Aorta (tissue), 5 donors: ENCODE measurements at regions not wholly inside any gene's neighbourhood (a gene's known extent, or its start where the extent isn't known, plus 50 kb on each side); places are given as distances from the start of the nearest gene placed in this dataset.

Experiments used
- ATAC-seq: fragments of 200-7000 bp; cut with Tn5 transposase; one replicate; pipeline ENCODE4 v1.9.1; 2022; ENCODE audit warnings: moderate library complexity; ENCODE audit not compliant: low FRiP score
- DNase-seq, 2 donors: peaks; one replicate each; pipeline ENCODE4 v3.0.0-alpha.2; 2020
- H3K27ac ChIP-seq, 2 donors: one replicate each; pipeline ENCODE4 v1.5.1; 2013; ENCODE audit warnings: low read length in 2 of 2, mild to moderate bottlenecking in 2 of 2, moderate library complexity in 2 of 2, control low read depth in 1 of 2, inconsistent platforms in 1 of 2, low read depth in 1 of 2
- H3K27me3 ChIP-seq, 2 donors: one replicate each; pipeline ENCODE4 v1.6.1; 2013; ENCODE audit warnings: control low read depth in 1 of 2, low read length in 1 of 2, mild to moderate bottlenecking in 1 of 2, moderate library complexity in 1 of 2; ENCODE audit not compliant: insufficient read depth in 2 of 2, control insufficient read depth in 1 of 2
- H3K36me3 ChIP-seq, 2 donors: one replicate each; pipeline ENCODE4 v1.6.1; 2013; ENCODE audit warnings: control low read depth in 1 of 2, low read length in 1 of 2, mild to moderate bottlenecking in 1 of 2; ENCODE audit not compliant: insufficient read depth in 2 of 2, control insufficient read depth in 1 of 2
- H3K4me1 ChIP-seq, 2 donors: one replicate each; pipeline ENCODE4 v1.6.1; 2013; ENCODE audit warnings: low read length in 2 of 2, control low read depth in 1 of 2, mild to moderate bottlenecking in 1 of 2, moderate library complexity in 1 of 2; ENCODE audit not compliant: insufficient read depth in 2 of 2, control insufficient read depth in 1 of 2
- H3K4me3 ChIP-seq, 2 donors: one replicate each; pipeline ENCODE4 v1.5.1; 2013; ENCODE audit warnings: low read length in 2 of 2, control low read depth in 1 of 2, mild to moderate bottlenecking in 1 of 2
- H3K9me3 ChIP-seq: one replicate; pipeline ENCODE4 v1.6.1; 2013; ENCODE audit warnings: mild to moderate bottlenecking, low read length; ENCODE audit not compliant: control insufficient read depth
- WGBS, 2 donors: extraction: QIAGEN DNeasy Blood & Tissue Kit; methylation state at CpG; one replicate each; pipeline ENCODE4 v1.1.7; 2013; 5-methylcytosine and 5-hydroxymethylcytosine counted together
- intact Hi-C, 2 donors: fragments of 100-400 bp; cut with DNase I; formaldehyde crosslinking; loops; one replicate each; pipeline versions ENCODE4 v1.14.2 to v1.15.0; 2022
- donor health status: healthy with polysubstance abuse.
- donor health status: Bipolar disorder and iron deficiency.
- donor health status: DM: no; HTN: no; CAD: no.
- donor health status: DM: no; HTN: no; CAD: no.
- donor health status: DM: yes; HTN: yes; CAD: no.

GRCh38 chr4:65911720-65912119 lies 241.4 kb upstream of the EPHA5 start:
- 43 to 60% methylated on average over 1 of the region's 1 CpG for WGBS, 2 donors
- intact Hi-C loops: no loop called here

GRCh38 chr4:65893957-65894755 lies 223.9 kb upstream of the EPHA5 start:
- H3K4me1 ChIP-seq: no peaks in the 10 kb centered on the region
- ATAC-seq (no peak), DNase-seq (no peak)
- no peaks in the 10 kb centered on the region for H3K36me3 ChIP-seq
- no peaks in the 10 kb centered on the region for H3K9me3 ChIP-seq
- intact Hi-C loops: no loop called here
- 47 to 48% methylated on average over 6 of the region's 6 CpGs for WGBS, 2 donors
- H3K4me3 ChIP-seq: no peak overlapping the region
- H3K27ac ChIP-seq: no peak overlapping the region
- H3K27me3 ChIP-seq: peaks cover 0 to 2% of the 10 kb centered on the region in 2 donors

More at GRCh38 chr4:65911720-65912119, 241.4 kb upstream of the EPHA5 start:
- Histone ChIP-seq H3K4me3 (no peak overlapping the region), H3K9me3 (no peaks in the 10 kb centered on the region), H3K36me3 (no peaks in the 10 kb centered on the region), H3K27ac (no peak overlapping the region), H3K27me3 (no peaks in the 10 kb centered on the region), H3K4me1 (no peaks in the 10 kb centered on the region)
- ATAC-seq (no peak), DNase-seq (no peak)

- ATAC-seq (no peak), DNase-seq (no peak)
- Histone ChIP-seq H3K27ac (no peak overlapping the region), H3K27me3 (peaks cover 0 to 2% of the 10 kb centered on the region in 2 donors), H3K4me1 (no peaks in the 10 kb centered on the region), H3K9me3 (no peaks in the 10 kb centered on the region), H3K36me3 (no peaks in the 10 kb centered on the region), H3K4me3 (no peak overlapping the region)
- intact Hi-C loops: no loop called here
- 8 to 10% methylated on average over 1 of the region's 1 CpG for WGBS, 2 donors
Measured at GRCh38 chr4:65893271-65893670, 223.0 kb upstream of the EPHA5 start.

GRCh38 chr4:65880594-65880993 lies 210.3 kb upstream of the EPHA5 start:
- H3K36me3 ChIP-seq: no peaks in the 10 kb centered on the region
- 77 to 80% methylated on average over 1 of the region's 1 CpG for WGBS, 2 donors
- ATAC-seq (no peak), DNase-seq (no peak)
- H3K9me3 ChIP-seq: no peaks in the 10 kb centered on the region
- H3K27me3 ChIP-seq: no peaks in the 10 kb centered on the region
- no peak overlapping the region for H3K4me3 ChIP-seq
- H3K27ac ChIP-seq: no peak overlapping the region
- intact Hi-C loops: no loop called here
- no peaks in the 10 kb centered on the region for H3K4me1 ChIP-seq

- ATAC-seq: no peak
- WGBS, 2 donors: 81 to 83% methylated on average over 4 of the region's 4 CpGs
- intact Hi-C loops: no loop called here
- H3K27me3 ChIP-seq: no peaks in the 10 kb centered on the region
- H3K9me3 ChIP-seq: no peaks in the 10 kb centered on the region
- no peaks in the 10 kb centered on the region for H3K36me3 ChIP-seq
- no peaks in the 10 kb centered on the region for H3K4me1 ChIP-seq
- H3K4me3 ChIP-seq: no peak overlapping the region
- no peak for DNase-seq
- H3K27ac ChIP-seq: no peak overlapping the region
Measured at GRCh38 chr4:65868096-65868824, 198.0 kb upstream of the EPHA5 start.

- no peaks in the 10 kb centered on the region for H3K27me3 ChIP-seq
- H3K4me1 ChIP-seq: no peaks in the 10 kb centered on the region
- intact Hi-C loops: no loop called here
- H3K4me3 ChIP-seq: no peak overlapping the region
- no peak for ATAC-seq
- no peaks in the 10 kb centered on the region for H3K36me3 ChIP-seq
- H3K9me3 ChIP-seq: no peaks in the 10 kb centered on the region
- 49 to 50% methylated on average over 4 of the region's 4 CpGs for WGBS, 2 donors
- no peak overlapping the region for H3K27ac ChIP-seq
- DNase-seq: no peak
Measured at GRCh38 chr4:65865489-65865888, 195.2 kb upstream of the EPHA5 start.

- 86 to 88% methylated on average over 2 of the region's 2 CpGs for WGBS, 2 donors
- no peak overlapping the region for H3K27ac ChIP-seq
- H3K36me3 ChIP-seq: no peaks in the 10 kb centered on the region
- no peaks in the 10 kb centered on the region for H3K27me3 ChIP-seq
- H3K4me3 ChIP-seq: no peak overlapping the region
- H3K9me3 ChIP-seq: no peaks in the 10 kb centered on the region
- DNase-seq (no peak), ATAC-seq (no peak)
- H3K4me1 ChIP-seq: no peaks in the 10 kb centered on the region
- intact Hi-C loops: no loop called here
Measured at GRCh38 chr4:65861993-65862392, 191.7 kb upstream of the EPHA5 start.

- intact Hi-C loops: no loop called here
Measured at GRCh38 chr4:65845199-65845773, 175.0 kb upstream of the EPHA5 start.

More at GRCh38 chr4:65845199-65845773, 175.0 kb upstream of the EPHA5 start:
- H3K4me3 ChIP-seq: no peak overlapping the region
- no peaks in the 10 kb centered on the region for H3K4me1 ChIP-seq
- no peaks in the 10 kb centered on the region for H3K36me3 ChIP-seq
- 54 to 57% methylated on average over 4 of the region's 4 CpGs for WGBS, 2 donors
- no peak for ATAC-seq
- DNase-seq: no peak
- no peaks in the 10 kb centered on the region for H3K27me3 ChIP-seq
- H3K27ac ChIP-seq: no peak overlapping the region
- no peaks in the 10 kb centered on the region for H3K9me3 ChIP-seq
